GM19043 (cell line): ENCODE measurements at regions not wholly inside any gene's neighbourhood (a gene's known extent, or its start where the extent isn't known, plus 50 kb on each side); places are given as distances from the start of the nearest gene placed in this dataset.
"Not testable (repeated sequence)": the region's sequence is repeated elsewhere in the genome, so short reads cannot be mapped to it uniquely, and the experiment has no call there.

Experiments
- ATAC-seq: cut with Tn5 transposase; IDR thresholded peaks from one replicate; pipeline ENCODE4 v1.9.1; 2021; ENCODE audit warnings: low read depth; ENCODE audit not compliant: unreplicated experiment

- ATAC-seq = no peak
Measured at GRCh38 chr4:19293080-19293479, 958.6 kb upstream of the SLIT2 start.

GRCh38 chr4:19286924-19287323 is 964.8 kb upstream of the SLIT2 start:
- no peak for ATAC-seq

- ATAC-seq = no peak
Measured at GRCh38 chr4:19285146-19285545, 966.6 kb upstream of the SLIT2 start.

DNA sequence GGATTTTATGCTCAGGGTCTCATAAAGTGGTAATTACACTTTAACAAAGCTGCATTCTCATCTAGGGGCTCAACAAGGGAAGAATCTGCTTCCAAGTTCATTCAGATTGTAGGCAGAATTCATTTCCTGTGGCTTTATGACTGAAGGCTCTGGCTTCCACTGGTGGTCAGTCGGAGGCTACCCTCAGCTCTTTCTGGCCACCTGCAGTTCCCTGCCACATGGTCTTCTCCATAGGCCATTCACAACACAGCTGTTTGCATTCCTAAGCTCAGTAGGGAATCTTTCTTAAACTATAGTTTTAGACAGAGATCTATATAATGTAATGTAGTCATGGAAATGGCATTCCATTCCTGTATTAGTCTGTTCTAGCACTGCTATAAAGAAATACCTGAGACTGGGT is 973.0 kb upstream of the SLIT2 start:
- ATAC-seq = no peak

DNA sequence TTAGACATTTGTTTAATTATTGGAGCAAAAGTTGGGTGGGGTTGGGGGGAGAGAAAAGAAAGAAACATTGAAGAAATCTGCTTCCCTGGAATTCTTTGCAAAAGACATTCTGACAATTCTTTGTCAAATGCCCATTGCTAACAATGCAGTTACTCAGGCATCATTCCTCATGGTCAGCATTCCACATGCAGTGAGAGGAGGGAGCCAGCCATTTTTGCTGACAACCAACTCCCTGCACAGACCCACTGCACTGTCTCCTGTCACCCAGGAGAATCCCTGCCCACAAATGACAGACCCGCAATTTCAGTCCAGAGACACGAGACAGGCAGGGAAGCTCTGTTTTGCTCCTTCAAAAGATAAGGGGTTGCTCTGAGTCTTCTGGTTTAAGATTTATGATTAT is 985.1 kb upstream of the SLIT2 start:
- no peak for ATAC-seq

DNA sequence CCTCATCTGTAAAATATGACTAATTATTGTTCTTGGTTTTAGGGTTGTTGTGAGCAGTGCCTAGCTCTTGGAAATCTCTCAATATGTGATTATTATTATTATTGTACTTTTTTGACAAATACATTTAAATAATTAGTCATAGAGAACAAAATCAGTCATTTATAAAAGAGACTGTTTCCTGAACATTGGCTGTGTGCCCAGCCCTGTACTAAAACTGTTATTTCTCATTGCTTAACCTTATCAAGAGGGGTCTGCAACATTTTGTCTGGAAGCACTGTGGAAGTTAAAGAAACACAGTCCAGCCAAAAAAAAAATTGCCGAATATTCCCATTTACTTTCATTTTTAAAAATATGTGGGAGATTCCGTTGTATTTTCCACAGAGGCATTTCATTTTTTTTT is 989.2 kb upstream of the SLIT2 start:
- ATAC-seq = no peak

- ATAC-seq = no peak
Measured at GRCh38 chr4:19260346-19260745, 991.4 kb upstream of the SLIT2 start.

DNA sequence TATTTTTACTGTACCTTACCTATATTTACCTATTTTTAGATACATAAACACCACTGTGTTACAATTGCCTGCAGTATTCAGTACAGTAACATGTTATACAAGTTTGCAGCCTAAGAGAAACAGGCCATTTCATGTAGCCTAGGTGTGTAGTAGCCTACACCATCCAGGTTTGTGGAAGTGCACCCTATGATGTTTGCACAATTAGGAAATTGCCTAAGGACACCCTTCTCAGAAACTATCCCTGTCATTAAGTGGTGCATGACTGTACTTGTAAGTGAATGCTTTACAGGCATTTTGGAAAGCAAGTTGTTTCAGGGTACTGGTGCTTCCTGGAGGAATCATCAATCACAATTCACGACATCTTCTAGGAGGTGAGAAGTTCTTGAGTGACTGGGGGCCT is 991.8 kb upstream of the SLIT2 start:
- no peak for ATAC-seq

DNA sequence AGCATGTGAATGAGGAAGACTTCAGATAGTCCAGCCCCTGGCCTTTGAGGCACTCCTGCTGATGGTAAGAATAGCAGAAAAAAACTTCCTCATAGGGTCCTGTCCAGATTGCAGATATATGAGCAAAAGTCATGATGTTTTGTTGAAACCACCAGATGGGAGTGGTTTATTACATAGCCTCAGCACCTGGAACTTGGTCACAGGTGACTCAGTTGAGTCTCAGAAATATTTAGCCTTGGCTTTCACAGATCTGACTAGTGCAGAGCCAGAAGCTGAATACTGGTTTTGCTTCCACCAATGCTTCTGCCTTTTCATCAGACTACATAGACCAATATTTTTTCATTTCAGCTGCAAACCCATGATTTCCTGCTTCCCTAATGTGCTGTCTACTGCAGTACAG is 994.9 kb upstream of the SLIT2 start:
- ATAC-seq = no peak

GRCh38 chr4:19254486-19254885 is 997.2 kb upstream of the SLIT2 start:
- ATAC-seq = no peak

- ATAC-seq = no peak
Measured at GRCh38 chr4:19248023-19248422, 1003.7 kb upstream of the SLIT2 start.

DNA sequence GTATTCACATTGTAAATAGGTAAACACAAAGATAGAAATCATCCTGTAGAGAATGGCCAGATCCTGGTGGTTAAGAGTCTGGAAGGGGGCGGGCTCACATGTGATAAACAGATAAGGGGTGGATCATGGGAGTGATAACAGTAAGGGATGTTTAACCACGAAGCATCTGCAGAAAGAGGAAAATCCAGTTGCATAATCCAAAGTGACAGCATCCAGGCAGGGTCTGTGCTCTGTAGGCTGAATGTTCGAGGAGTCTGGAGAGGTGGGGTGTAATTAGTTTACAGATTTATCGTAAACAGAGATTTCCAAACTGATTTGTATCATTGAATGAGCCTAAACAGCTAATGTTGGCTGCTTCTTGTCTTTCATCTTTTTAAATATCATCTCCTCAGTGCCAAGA is 1009.8 kb upstream of the SLIT2 start:
- no peak for ATAC-seq

- no peak for ATAC-seq
Measured at GRCh38 chr4:19239565-19239964, 1012.1 kb upstream of the SLIT2 start.

DNA sequence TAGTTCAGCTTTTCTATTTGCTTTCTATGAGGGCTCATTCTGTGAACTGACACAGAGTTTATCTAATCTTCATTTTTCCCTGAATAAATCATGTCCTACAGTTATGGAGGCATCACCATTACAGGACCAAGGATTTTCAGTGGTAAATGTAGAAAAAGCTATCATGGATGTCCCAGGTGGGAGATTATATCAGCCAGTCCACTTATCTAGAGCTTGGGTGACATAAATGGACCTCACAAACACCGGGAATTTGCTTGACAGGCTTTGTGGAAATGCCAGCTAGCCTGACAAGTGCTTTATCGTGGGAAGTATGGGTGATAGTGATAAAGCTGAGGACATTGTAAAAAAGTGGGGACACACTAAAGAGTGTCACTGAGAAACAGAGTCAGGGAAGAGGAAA is 1015.2 kb upstream of the SLIT2 start:
- ATAC-seq = no peak

- no peak for ATAC-seq
Measured at GRCh38 chr4:19230906-19231545, 1020.7 kb upstream of the SLIT2 start.

DNA sequence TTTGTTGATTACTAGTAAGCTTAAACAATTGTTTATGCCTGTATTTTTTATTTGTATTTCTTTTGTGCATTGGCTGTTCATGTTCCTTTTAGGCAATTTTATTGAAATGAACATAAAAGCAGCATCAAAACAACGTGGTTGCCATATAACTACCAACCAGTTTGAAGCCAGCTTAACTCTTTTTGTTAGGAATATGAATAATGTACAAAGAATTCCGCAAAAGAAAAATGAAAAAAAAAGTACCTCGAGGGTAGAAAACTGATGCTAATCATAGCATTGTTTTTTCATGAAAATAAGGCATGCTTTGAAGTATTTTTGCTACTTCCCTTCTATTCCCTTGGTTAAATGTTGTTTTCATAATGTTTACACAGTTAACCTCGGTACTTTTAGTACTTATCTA is 1024.0 kb upstream of the SLIT2 start:
- no peak for ATAC-seq

DNA sequence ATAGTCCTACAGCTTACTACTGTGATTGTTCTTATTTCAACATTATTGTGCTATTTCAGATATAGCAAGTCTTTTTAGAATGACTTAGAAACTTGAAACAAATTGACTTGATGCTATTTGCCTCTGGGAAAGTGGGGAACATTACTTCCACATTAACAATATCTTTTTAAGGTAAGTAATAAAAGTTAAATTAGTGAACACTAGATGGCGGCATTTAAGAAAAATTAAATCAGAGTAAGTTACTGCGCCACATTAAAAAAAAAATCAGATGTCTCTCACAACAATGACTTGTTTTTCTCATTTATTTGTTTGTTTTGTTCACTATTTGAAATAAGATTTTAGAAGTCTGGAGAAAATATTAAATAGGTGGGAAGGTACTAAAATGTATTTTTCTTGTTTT is 1026.9 kb upstream of the SLIT2 start:
- no peak for ATAC-seq

DNA sequence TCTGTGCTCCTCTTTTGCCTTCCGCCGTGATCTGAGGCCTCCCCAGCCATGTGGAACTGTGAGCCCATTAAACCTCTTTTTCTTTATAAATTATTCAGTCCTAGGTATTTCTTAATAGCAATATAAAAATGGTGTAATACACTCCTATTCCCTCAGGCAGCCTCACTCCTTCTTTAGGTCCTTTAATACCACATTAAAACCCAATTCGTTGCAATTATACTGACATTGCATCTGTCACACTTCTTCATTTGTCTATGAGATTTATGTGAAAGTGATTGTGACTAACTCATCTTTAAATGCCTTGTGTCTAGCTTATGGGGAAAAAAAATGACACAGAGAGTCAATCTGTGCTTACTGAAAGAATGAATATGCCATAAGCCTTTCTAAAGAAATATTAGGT is 1035.2 kb upstream of the SLIT2 start:
- no peak for ATAC-seq

DNA sequence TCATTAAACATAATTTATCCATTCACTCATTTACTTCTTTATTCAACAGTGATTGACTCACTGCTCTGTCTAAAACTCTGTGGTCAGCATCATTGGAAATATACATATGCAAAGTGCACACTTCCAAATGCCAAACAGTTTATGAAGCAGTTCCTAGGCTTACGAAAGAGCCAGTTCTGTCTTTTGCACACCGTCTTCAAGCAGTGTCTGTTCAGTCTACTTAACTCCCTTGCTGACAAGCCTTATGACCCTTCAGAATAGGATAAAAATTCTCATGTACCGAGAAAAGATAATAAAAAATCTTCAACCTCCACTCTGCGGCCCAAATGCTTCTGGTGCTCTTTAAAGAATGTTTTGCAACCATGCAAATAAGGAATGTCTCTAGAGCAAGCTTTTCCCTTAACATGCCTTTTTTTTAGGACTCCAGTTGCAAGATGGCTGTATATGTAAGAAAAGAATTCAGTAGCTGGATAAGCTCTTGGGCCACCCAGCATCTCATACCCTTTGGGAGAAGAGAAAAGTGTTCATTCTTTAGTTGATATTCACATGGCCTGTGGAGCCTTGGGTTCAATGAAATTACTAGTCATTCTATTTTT is 1037.0 kb upstream of the SLIT2 start:
- no peak for ATAC-seq

- ATAC-seq = no peak
Measured at GRCh38 chr4:19213388-19213787, 1038.3 kb upstream of the SLIT2 start.

DNA sequence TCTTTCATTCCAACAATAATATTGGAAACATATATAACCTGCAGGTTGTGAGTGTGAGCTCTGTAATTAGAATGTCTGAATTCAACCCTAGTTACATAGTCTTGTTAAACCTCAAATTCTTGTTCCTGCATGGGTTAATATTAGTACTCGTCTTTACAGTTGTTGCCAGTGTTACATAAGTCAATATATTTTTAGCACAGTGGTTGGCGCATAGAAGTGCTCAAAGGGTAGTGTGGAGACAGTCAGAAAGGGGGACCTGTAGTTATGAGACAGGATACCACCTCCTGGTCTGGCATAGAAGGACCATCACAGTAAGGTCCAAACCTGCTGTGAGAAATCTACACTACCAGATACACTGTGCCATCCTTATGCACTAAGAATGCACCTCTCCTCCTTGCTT is 1045.9 kb upstream of the SLIT2 start:
- no peak for ATAC-seq

- ATAC-seq = not testable (repeated sequence)
Measured at GRCh38 chr4:19197838-19198237, 1053.9 kb upstream of the SLIT2 start.

- ATAC-seq = no peak
Measured at GRCh38 chr4:19195696-19196095, 1056.0 kb upstream of the SLIT2 start.
